Panc1 (cell line): ENCODE measurements at regions not wholly inside any gene's neighbourhood (a gene's known extent, or its start where the extent isn't known, plus 50 kb on each side); places are given as distances from the start of the nearest gene placed in this dataset.

Experiments
- ATAC-seq: fragments of 200-7000 bp; cut with Tn5 transposase; 2 replicates; pipeline ENCODE4 v1.9.1; 2020; ENCODE audit warnings: mild to moderate bottlenecking, moderate library complexity
- BruUV-seq: library from RNA; stranded (reverse); fragments of 400-500 nt; replicated peaks from 2 replicates; lab custom pipeline; 2021; lab: Mats Ljungman, UMichigan
- CTCF ChIA-PET: fragments of 300-600 bp; sonication (Branson Sonifier 250); formaldehyde crosslinking; loops from one replicate; lab custom pipeline; 2022; ENCODE audit warnings: antibody characterized with exemption; lab: Charles Lee
- POLR2A ChIA-PET: fragments of 300-600 bp; sonication (Branson Sonifier 250); formaldehyde crosslinking; loops from one replicate; lab custom pipeline; 2022; ENCODE audit warnings: antibody characterized with exemption; lab: Charles Lee
- DNase-seq: peaks from one replicate; pipeline ENCODE4 v3.0.0-alpha.2; 2010; ENCODE audit warnings: low read depth, low spot score
- H3K27ac ChIP-seq: 2 replicates; pipeline ENCODE4 v1.5.1; 2011; ENCODE audit warnings: mild to moderate bottlenecking, low read length, inconsistent platforms
- H3K27me3 ChIP-seq: fragments of 200-500 bp; sonication (Bioruptor generic); 2 replicates; pipeline ENCODE4 v1.6.0; 2014; ENCODE audit warnings: low read length, inconsistent platforms; ENCODE audit not compliant: control insufficient read depth, insufficient read depth
- H3K36me3 ChIP-seq: fragments of 200-500 bp; sonication (Bioruptor generic); 2 replicates; pipeline ENCODE4 v1.5.1; 2014; ENCODE audit warnings: inconsistent platforms, mild to moderate bottlenecking, low read length, moderate library complexity; ENCODE audit not compliant: control insufficient read depth, insufficient read depth
- H3K4me1 ChIP-seq: 2 replicates; pipeline ENCODE4 v1.5.1; 2011; ENCODE audit warnings: inconsistent platforms, mild to moderate bottlenecking, low read length, moderate library complexity; ENCODE audit not compliant: control insufficient read depth, insufficient read depth
- H3K4me3 ChIP-seq, 2 experiments: 2 replicates each; pipeline ENCODE4 v1.5.1; 2011 to 2012; ENCODE audit warnings: low read depth in 2 of 2, low read length in 2 of 2, mild to moderate bottlenecking in 2 of 2, inconsistent platforms in 1 of 2, moderate library complexity in 1 of 2
- H3K9me3 ChIP-seq: fragments of 200-500 bp; sonication (Bioruptor generic); 2 replicates; pipeline ENCODE4 v1.5.1; 2014; ENCODE audit warnings: low read depth, mild to moderate bottlenecking, inconsistent platforms, low read length, moderate library complexity; ENCODE audit not compliant: control insufficient read depth, insufficient read depth
- POLR2AphosphoS5 ChIP-seq: IDR thresholded peaks from 2 replicates; pipeline ENCODE4 v1.6.1; 2012; ENCODE audit warnings: mild to moderate bottlenecking, low read depth, low read length, moderate library complexity
- SIN3A ChIP-seq: IDR thresholded peaks from 2 replicates; pipeline ENCODE4 v1.6.1; 2012; ENCODE audit warnings: low read depth, mild to moderate bottlenecking, low read length, moderate library complexity, borderline replicate concordance; ENCODE audit not compliant: insufficient read depth
- TCF7L2 ChIP-seq: IDR thresholded peaks from 2 replicates; pipeline ENCODE4 v1.6.1; 2011; ENCODE audit warnings: mild to moderate bottlenecking, low read depth, low read length, inconsistent platforms
- in situ Hi-C: cut with HindIII; loops from 2 replicates; pipeline ENCODE4 v1.10.0; 2016; ENCODE audit warnings: low sequenced_read_pairs, low pct_unique_long_range_greater_than_20kb
- intact Hi-C: fragments of 100-400 bp; cut with micrococcal nuclease; formaldehyde crosslinking; loops from one replicate; pipeline ENCODE4 v1.10.0; 2022; ENCODE audit not compliant: unreplicated experiment
- TF ChIP-seq, protein P1 (sequence below): fragments of 450-650 bp; IDR thresholded peaks from 2 replicates; pipeline ENCODE4 v1.5.1; 2017; ENCODE audit warnings: mild to moderate bottlenecking
- TF ChIP-seq, protein P2 (sequence below), 2 experiments: IDR thresholded peaks; 2 replicates each; pipeline ENCODE4 v1.6.1; 2011 to 2012; ENCODE audit warnings: low read depth in 2 of 2, control low read depth in 1 of 2, low read length in 1 of 2, mild to moderate bottlenecking in 1 of 2, moderate library complexity in 1 of 2; ENCODE audit not compliant: insufficient read depth in 1 of 2

DNA sequence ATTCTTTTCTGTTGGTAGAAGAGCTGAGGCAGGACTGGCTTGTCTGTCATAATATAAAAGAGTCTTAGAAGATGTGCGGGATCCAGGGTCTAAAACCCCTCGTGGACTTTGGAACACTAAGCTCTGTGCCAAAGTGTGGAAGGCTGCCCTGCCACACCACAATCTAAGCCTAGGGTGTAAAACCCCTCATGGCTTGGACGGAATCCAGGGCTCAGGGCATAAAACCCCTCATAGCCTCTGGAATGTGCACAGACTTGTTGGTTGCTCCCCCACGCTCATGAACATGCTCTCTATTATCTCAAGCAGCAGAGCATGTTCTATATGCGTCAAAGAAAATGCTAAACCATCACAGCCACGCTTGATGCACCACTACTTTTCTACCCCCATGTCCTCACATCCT is 483.6 kb downstream of the GABRG1 start:
- H3K36me3 ChIP-seq: no peaks in the 10 kb centered on the region
- ChIA-PET CTCF (no interaction called here), POLR2A (no interaction called here)
- no peaks in the 10 kb centered on the region for H3K27me3 ChIP-seq
- no TSS peak for BruUV-seq
- ATAC-seq (no peak), DNase-seq (no peak)
- TF ChIP-seq SIN3A (no peak), TCF7L2 (no peak), POLR2AphosphoS5 (no peak)
- TF ChIP-seq, protein P1, sequence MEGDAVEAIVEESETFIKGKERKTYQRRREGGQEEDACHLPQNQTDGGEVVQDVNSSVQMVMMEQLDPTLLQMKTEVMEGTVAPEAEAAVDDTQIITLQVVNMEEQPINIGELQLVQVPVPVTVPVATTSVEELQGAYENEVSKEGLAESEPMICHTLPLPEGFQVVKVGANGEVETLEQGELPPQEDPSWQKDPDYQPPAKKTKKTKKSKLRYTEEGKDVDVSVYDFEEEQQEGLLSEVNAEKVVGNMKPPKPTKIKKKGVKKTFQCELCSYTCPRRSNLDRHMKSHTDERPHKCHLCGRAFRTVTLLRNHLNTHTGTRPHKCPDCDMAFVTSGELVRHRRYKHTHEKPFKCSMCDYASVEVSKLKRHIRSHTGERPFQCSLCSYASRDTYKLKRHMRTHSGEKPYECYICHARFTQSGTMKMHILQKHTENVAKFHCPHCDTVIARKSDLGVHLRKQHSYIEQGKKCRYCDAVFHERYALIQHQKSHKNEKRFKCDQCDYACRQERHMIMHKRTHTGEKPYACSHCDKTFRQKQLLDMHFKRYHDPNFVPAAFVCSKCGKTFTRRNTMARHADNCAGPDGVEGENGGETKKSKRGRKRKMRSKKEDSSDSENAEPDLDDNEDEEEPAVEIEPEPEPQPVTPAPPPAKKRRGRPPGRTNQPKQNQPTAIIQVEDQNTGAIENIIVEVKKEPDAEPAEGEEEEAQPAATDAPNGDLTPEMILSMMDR: no peak
- TF ChIP-seq, protein P2, sequence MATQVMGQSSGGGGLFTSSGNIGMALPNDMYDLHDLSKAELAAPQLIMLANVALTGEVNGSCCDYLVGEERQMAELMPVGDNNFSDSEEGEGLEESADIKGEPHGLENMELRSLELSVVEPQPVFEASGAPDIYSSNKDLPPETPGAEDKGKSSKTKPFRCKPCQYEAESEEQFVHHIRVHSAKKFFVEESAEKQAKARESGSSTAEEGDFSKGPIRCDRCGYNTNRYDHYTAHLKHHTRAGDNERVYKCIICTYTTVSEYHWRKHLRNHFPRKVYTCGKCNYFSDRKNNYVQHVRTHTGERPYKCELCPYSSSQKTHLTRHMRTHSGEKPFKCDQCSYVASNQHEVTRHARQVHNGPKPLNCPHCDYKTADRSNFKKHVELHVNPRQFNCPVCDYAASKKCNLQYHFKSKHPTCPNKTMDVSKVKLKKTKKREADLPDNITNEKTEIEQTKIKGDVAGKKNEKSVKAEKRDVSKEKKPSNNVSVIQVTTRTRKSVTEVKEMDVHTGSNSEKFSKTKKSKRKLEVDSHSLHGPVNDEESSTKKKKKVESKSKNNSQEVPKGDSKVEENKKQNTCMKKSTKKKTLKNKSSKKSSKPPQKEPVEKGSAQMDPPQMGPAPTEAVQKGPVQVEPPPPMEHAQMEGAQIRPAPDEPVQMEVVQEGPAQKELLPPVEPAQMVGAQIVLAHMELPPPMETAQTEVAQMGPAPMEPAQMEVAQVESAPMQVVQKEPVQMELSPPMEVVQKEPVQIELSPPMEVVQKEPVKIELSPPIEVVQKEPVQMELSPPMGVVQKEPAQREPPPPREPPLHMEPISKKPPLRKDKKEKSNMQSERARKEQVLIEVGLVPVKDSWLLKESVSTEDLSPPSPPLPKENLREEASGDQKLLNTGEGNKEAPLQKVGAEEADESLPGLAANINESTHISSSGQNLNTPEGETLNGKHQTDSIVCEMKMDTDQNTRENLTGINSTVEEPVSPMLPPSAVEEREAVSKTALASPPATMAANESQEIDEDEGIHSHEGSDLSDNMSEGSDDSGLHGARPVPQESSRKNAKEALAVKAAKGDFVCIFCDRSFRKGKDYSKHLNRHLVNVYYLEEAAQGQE (IDR thresholded peaks at IDR 0.05; ENCODE audit: insufficient read depth in 1 of 2, low read depth in 2 of 2, low read length in 1 of 2): no peak
- intact Hi-C loops (no loop called here), in situ Hi-C loops (no loop called here)
- H3K4me3 ChIP-seq: no peak overlapping the region
- no peak overlapping the region for H3K27ac ChIP-seq
- no peaks in the 10 kb centered on the region for H3K9me3 ChIP-seq
- no peaks in the 10 kb centered on the region for H3K4me1 ChIP-seq

DNA sequence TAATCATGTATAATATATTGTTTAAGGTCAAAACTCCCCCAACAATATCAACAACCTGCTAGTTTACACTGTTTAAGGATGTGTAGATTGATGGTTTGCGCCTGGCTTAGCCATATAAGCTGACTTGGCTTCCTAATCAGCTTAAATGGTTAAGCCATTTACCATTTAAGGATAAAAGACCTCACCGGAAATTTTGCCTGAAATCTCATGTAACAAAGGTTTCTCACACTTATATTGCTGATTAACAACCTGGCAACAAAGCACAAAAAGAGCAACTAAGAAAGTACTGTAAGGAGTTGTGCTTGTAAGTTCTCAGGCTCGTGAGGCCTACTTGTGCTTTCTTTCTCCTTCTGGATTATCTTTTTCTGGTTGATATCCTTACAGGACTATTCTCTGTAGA is 485.2 kb downstream of the GABRG1 start:
- BruUV-seq: no TSS peak
- DNase-seq (no peak), ATAC-seq (no peak)
- TF ChIP-seq, protein P1: no peak
- no peak for TF ChIP-seq TCF7L2
- no peak for TF ChIP-seq POLR2AphosphoS5
- TF ChIP-seq, protein P2 (IDR thresholded peaks at IDR 0.05; ENCODE audit: insufficient read depth in 1 of 2, low read depth in 2 of 2, low read length in 1 of 2): no peak
- TF ChIP-seq SIN3A: no peak
- Histone ChIP-seq H3K36me3 (no peaks in the 10 kb centered on the region), H3K9me3 (no peaks in the 10 kb centered on the region), H3K27ac (no peak overlapping the region), H3K4me3 (no peak overlapping the region), H3K27me3 (no peaks in the 10 kb centered on the region), H3K4me1 (no peaks in the 10 kb centered on the region)
- intact Hi-C loops (no loop called here), in situ Hi-C loops (no loop called here)
- ChIA-PET POLR2A (no interaction called here), CTCF (no interaction called here)
